HG02970 (cell line): ENCODE measurements at regions not wholly inside any gene's neighbourhood (a gene's known extent, or its start where the extent isn't known, plus 50 kb on each side); places are given as distances from the start of the nearest gene placed in this dataset.

ENCODE experiments used
- ATAC-seq: cut with Tn5 transposase; IDR thresholded peaks from one replicate; pipeline ENCODE4 v1.9.1; 2021; ENCODE audit warnings: mild to moderate bottlenecking, moderate library complexity, moderate number of reproducible peaks; ENCODE audit not compliant: unreplicated experiment, low FRiP score

DNA sequence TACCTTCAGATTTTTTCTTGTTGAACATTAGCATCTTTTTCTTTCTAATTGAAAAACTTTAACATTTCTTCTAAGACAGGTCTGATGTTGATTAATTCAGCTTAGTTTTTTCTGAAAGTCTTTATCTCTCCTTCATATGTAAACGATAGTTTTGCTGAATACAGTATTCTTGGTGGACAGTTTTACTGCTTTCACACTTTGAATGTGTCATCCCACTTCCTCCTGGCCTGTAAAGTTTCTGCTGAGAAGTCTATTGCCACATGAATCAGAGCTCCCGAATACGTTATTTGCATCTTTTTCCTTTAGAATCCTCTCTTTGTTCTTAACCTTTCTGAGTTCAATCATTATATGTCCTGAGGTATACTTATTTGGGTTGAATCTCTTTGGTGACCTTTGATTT lies 344.2 kb downstream of the OLFM3 start:
- no peak for ATAC-seq

DNA sequence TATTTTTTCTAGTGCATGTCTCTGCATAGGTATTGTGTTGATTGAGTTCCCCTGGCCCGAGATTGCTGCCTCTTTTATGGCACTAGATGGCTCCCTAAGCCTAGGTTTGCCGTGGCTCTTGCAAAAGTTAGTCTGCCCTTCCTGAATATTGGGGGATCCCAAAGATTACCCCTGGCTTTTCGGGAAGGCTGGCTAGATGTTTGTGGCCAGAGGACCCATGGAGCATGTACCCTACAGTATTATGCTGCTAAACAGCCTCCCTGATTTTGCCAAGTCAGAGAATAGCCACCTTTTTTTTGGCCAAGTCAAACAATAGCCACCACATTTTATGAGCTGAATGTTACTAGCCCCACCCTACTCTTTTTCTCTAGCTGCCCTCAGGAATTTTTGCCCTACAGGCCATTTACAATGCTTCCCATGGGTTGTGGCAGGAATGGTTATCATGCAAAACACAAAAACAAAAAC lies 343.2 kb downstream of the OLFM3 start:
- ATAC-seq = no peak

DNA sequence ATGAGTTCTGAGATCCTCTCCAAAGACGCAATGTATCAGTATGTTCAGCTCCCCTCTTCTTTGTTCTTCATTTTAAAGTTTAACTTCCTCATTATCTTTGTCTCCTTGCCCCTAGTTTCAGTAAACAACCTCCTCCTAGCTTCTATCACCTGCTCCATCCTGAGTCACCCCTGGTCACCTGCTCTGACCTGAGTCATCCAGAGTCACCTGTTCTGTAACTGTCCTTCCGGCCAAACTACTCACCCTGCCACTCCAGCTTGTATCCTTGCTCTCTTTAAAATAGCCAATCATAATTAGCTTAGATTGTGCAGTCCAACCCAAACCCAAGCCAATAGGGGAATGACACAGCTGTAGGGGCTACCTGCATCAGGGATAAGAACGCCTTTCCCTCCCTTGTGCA lies 332.0 kb downstream of the OLFM3 start:
- ATAC-seq = no peak

DNA sequence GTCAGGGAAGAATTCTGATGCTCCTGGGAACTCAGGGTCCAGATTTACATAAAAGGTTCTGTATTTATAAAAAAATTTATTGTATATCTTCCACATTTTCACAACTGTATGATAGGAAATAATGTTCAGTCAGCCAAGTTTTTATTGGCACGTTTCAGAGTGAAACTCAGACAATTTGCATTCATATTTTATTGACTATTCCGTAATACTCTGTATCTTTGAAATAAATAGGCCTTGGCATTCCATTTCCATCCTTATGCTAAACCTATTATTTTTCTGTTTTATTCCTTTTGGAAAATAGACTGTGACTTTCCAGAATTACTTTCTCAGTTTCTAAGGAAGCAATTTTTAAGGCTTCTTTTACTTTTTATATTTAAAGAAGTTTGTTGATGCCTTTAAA lies 329.0 kb downstream of the OLFM3 start:
- no peak for ATAC-seq

DNA sequence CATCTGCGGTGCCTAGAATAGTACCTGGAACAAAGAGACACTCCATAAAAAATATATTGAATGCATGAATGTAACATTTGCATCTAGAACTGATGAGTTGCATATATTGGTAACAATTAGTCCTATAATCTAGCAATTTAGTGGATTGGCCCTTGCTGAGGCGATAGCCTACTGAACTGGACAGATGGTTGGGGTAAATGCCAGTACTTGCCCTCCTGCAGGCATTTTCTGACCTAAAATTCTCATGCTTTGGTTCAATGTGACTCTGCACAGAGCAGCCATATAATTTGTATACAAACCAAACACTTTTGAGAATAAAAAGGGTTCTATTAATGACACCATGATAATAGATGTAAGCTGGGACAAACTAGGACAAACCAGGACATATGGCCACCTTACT lies 313.6 kb downstream of the OLFM3 start:
- ATAC-seq = no peak

DNA sequence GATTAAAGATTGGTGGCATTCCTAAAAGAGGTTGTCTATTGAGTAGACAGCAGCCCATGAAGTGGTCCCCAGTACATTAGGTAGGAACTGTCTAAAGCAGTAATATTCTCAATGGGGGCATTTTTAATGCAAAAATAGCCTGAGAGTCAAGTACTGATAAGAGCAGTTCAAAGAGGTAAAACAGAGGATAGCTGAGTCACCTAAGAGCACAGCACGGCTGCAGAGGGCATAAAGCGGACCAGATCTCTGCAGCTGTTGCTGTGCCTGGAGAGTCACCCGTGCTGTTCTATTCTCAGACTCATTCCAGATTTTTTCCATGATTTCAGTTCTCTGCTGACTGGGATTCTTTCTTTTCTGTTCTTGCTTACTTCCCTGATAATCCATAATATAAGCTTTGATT lies 313.2 kb downstream of the OLFM3 start:
- ATAC-seq = no peak

DNA sequence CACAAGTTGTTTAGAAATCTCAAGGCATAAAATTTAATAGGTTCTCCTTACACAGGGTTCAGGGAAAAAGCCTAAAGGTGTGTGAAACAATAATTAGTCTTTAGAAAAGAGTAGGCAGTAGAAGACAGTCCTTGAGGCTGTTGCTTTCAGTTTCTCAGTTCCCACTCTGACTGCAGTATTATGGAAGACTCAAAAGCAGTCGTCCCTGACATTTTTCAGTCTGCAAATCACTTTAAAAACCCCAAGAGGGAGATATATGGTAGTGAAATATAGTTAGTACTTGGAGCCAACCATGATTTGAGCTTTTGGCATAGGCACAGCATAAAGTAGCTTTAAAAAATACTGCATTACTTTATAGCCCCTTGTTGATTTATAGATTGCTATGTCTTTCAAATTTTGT lies 299.7 kb downstream of the OLFM3 start:
- no peak for ATAC-seq

DNA sequence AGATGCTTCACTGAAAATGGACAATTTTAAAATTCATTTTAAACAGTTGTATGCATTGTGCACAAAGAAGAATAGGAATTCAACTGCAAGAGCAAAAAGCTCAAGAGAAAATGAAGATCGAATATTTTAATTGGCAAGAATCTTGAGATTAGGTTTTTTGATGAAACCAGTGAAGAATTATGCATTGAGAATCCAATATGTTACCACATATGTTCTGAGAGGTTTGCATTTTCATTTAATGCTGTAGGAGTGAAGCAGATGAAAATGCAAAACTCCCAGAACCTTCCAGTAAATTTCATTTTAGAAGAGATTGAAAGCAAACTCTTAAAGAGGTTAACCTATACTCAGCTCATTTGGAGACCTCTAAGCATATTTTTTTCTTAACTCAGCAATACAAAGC lies 298.0 kb downstream of the OLFM3 start:
- no peak for ATAC-seq

DNA sequence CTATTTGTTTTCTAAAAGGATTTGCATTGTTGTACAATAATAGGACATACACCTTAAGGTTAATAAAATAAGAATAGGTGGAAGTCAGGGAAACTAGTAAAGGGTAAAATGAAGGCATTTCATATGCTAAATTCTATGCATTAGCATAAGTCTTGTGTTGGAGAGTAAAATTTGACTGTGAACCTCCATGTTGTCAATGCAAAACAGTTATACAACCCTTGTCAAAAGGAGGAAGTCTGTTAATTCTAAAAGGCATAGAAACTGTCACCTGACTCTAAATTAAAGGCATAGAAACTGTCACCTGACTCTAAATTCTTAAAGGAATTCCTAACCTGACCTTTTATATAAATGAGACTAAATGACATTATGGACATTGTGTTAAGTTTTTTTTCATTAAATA lies 291.8 kb downstream of the OLFM3 start:
- no peak for ATAC-seq

DNA sequence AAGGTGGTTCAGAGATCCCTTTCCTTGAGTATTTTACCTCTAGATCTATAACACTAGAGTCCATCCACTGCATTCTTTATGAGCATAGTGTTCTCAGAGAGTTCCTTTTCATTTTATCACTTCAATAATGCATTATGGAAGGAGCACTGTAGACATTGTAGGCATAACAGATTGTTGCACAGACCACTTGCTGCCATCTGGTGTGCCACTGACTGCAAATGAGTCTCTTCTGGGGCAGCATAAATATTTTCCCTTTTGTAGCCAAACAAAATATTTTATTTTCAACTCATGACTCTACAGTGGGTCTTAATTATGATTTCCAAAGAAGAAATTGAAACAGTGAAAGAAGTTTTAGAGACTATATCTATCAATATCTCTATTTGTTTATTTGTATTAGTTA lies 290.4 kb downstream of the OLFM3 start:
- ATAC-seq = no peak

DNA sequence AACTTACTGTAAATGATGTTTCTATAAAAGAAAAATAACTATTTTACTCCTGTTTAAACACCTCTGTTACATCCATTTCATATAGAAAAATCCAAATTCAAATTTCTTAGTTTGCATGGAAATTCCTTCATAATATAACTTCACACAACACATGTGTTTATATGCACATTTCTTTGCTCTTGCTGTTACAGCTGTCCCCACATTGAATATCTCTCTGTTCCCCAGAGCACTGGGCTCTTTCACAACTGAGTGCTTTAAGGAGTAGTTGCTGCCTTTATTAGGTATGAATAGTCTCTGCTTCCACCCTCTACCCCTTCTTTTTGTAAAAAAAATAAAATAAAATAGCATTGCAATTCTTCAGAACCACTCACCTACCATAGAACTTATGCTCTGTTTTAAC lies 287.0 kb downstream of the OLFM3 start:
- no peak for ATAC-seq

DNA sequence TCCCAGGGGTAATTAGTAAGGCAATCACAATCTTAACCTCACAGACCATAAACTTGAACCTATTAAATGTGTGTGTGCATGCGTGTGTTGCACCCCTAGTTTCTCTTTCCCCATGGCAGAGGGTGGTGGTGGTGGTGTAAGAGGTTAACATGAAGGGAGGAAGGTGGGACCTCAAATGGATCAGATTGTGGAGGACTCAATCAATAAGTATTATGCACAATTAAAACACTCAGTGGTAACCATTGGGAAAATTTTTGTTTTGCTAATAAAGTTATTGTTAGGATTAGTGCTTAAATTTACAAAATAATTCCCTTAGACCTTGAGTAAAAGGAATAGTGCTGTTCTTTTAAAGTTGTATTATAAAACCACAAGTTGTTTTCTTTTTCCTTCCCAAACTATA lies 283.0 kb downstream of the OLFM3 start:
- no peak for ATAC-seq

DNA sequence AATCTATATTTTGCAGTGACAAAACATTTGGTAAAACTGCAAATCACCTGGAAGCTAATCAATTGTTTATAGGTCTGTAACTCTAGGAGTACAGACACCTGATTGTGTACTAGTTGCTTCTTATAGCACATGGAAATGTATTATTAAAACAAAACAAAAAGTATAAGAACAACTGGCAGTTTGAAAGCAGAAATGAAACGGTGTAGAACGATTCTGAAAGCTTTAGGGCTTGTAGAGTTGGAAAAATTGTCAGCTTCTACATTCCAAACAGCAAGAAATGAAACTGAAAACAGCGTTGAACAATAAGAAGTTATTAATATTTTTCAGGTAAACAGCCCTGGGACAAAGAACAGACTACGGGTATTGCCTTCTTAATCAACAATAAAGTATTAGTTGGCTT lies 273.3 kb downstream of the OLFM3 start:
- ATAC-seq = no peak

DNA sequence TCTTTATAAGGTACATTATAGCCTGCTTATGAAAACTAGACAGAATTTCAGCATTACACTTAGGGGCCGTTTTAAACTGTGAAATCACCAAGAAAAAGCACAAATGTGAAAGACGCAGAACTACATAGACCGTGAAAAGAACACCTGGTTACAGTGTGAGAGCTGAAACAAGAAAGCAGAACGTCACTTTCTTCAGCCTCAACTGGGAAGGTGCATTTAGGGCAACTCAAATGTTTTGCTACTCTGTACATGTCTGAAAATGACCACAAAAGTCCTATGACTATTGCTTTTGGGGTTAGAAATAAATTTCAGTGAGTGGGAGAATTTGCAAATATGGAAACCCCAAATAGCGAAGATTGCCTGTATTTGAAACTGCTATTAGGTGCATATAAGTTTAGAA lies 268.7 kb downstream of the OLFM3 start:
- no peak for ATAC-seq

DNA sequence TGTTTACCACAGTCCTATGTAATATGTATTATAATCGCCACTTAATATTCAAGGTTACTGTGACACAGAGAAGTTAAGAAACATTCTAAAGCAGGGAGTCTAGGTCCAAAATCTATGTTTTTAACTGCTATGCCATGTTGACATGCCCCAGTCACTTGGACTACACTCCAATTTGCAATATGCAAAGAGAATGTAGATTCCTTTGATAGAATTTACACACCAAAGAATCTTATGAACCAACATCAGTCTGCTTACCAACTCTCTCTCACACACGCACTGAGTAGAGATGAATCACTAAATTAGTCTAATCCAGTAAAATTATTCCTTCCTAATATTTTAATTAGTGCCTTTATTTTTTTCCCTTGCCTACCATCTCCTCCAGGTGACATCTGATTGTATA lies 266.2 kb downstream of the OLFM3 start:
- ATAC-seq = no peak

DNA sequence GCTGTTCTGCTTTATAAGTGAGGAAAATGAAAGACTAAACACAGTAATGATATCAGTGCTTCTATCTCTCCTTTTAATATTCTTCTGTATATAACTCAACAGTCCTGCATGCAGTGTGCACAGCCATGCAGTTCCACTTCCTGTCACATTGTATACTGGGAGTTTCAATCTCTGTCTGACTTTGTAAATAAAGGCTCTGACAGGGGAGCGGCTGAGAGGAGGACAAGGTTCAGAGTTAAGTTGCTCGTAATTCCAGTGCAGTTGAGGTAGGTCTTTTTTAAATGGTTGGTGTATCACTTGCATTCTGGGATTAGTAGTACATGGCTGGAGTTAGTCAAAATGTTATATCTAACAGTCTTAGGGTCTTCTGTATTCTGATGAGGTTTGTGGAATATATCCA lies 264.5 kb downstream of the OLFM3 start:
- no peak for ATAC-seq

DNA sequence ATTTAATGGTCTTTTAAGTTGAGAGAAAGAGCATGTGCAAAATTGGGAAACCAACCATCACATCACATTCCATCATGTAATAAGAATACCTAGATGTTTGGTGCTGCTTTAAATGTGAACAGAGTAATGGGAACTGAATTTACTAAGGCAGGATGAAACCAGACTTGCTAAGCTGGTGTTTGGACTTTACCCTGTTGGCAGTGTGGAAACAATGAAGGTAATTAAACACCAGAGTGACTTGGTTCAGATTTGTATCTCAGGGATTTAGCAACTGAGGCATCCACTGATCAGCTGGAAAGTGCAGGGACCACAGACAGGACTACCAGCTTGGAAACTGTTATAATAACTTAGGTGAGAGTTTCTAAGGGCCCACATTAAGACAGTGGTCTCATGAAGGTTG lies 263.4 kb downstream of the OLFM3 start:
- ATAC-seq = no peak

DNA sequence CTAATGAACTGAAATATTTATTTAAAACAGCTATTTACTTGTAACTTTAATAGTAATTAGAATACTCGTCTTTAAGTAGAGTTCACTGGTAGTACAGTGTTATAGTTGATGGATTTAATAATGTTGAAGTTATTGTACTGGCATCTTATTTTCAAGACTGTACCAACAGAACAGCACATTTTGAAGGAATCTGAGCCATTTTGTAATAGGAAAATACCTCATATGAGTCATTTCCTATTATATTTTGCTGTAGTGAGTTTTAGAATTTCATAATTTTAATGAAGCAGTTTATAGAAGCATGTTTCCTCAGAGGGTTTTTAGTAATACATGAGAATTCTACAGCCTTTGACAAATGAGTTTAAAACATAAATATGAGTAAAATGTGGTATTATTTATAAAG lies 258.3 kb downstream of the OLFM3 start:
- ATAC-seq = no peak

DNA sequence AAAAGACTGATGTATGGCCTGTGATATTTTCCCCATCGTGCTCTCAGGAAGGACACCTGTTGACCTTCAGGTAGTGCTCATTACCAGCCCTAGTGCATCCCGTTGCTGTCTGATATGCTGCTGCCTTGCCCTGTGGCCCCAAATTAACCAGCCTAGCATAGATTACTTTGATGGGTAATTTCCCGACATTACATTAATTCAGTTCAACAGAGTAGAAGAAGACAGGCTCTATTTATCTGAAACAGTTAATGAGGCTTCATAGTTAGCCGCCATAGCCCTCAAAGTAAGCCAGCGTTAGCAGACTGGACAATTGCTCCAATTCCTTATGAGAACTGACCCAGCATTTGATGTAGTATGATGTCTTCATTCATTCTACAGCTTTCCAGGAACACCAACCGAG lies 257.6 kb downstream of the OLFM3 start:
- ATAC-seq = no peak

DNA sequence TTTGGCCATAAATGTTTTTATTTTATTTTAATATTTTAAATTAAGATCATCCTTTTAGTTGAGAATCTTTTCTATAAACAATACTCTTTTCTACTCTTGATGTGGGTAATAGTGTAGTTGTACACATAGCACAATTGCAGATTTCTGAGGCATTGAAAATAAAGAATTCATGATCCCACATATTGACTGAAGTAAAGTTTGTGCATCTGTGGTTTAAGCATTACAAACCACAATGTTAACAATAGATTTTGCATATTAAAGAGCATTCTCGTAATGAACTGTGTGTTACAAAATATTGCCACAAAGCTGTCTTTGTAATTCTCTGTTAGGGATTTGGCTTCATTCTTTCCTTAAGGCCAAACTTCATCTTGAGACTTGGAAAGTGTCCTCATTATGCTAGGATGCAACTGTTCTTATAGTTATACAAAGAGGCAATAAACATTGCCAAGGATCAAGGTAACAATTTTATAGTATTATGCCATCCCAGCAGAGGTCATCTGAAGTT lies 256.8 kb downstream of the OLFM3 start:
- no peak for ATAC-seq

DNA sequence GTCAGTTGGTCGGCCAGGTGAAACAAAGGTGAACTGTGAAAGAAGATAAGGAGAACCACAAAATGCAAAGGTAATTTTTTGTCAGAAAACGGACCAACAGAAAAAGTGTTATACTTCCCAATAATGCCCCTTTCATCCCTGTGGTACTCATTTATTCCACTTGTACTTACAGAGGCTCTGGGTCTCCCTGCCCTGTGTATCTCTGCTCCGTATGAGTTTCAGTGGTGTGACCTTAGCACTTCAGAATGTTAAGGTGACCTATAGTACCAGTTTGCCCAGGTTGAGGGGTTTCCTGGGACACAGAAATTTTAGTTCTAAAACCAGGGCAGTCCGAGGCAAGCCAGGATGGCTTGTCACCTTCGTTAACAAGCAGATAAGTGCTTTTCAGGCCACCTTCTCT lies 254.8 kb downstream of the OLFM3 start:
- no peak for ATAC-seq

DNA sequence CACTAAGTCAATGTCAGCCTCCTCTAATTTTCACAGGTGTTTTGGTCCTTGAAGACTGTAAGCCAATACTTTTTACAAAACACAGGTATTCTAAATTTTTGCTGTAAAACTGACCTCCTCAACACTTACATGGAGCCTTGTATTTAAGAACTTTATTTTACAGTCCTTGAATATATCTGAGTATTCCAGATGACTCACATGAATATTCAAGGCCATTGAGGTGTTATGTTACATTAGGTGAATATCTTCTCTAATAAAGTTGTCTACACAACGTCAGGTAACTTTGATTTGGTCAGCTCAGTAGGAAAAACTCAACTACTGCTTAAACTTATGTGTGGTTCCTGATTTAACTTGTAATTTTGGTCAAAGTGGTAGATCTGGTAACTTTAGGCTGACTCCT lies 254.2 kb downstream of the OLFM3 start:
- ATAC-seq = no peak

DNA sequence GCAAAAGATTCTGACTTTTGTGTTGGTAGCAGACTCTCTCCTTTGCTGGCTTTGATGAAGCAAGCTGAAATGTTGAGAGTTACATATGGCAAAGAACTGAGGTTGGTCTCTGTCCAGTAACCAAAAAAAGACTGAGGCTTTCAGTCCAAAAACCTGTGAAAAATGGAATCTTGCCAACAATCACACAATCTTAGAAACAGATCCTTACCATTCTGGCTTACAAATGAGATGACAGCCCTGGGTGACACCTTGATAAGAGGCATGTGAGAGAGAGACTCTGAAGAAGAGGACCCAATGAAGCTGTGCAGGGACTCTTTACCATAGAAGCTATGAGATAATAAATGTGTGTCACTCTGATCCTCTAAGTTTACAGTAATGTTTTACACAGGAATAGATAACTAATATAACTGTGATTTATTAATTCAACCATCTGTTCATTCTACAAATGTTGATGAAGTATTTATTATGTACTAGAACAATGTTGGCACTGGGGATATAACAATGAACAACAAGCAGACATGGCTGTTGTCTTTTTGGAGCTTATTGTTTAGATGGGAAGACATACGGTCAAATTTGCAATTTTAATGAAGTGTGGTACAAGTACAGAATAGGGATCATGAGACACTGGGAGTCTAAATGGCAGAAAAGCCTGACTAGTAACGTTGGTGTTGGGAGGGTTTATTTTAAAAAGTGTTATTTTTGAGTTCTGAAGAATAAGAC lies 251.0 kb downstream of the OLFM3 start:
- no peak for ATAC-seq
